GM18520 (cell line): ENCODE measurements at regions not wholly inside any gene's neighbourhood (a gene's known extent, or its start where the extent isn't known, plus 50 kb on each side); places are given as distances from the start of the nearest gene placed in this dataset.

ENCODE experiments used
- ATAC-seq: cut with Tn5 transposase; IDR thresholded peaks from one replicate; pipeline ENCODE4 v1.9.1; 2021; ENCODE audit not compliant: unreplicated experiment

GRCh38 chr15:85941186-85941855 lies 138.3 kb upstream of the AGBL1 start:
- ATAC-seq = no peak

- no peak for ATAC-seq
Measured at GRCh38 chr15:85942632-85943031, 137.0 kb upstream of the AGBL1 start.

GRCh38 chr15:85943151-85943550 lies 136.5 kb upstream of the AGBL1 start:
- ATAC-seq = no peak

GRCh38 chr15:85943791-85944190 lies 135.9 kb upstream of the AGBL1 start:
- no peak for ATAC-seq

- no peak for ATAC-seq
Measured at GRCh38 chr15:85947021-85947420, 132.7 kb upstream of the AGBL1 start.

- ATAC-seq = no peak
Measured at GRCh38 chr15:85947936-85948335, 131.7 kb upstream of the AGBL1 start.

- ATAC-seq = no peak
Measured at GRCh38 chr15:85950101-85950500, 129.6 kb upstream of the AGBL1 start.

- ATAC-seq = no peak
Measured at GRCh38 chr15:85954586-85954985, 125.1 kb upstream of the AGBL1 start.

GRCh38 chr15:85955501-85956391 lies 123.9 kb upstream of the AGBL1 start:
- peak; percentile 80 for ATAC-seq

GRCh38 chr15:85956532-85957275 lies 123.0 kb upstream of the AGBL1 start:
- ATAC-seq = no peak

- no peak for ATAC-seq
Measured at GRCh38 chr15:85959611-85960010, 120.1 kb upstream of the AGBL1 start.

GRCh38 chr15:85960381-85960780 lies 119.3 kb upstream of the AGBL1 start:
- ATAC-seq = no peak

GRCh38 chr15:85961821-85962220 lies 117.8 kb upstream of the AGBL1 start:
- no peak for ATAC-seq

GRCh38 chr15:85963262-85963760 lies 116.4 kb upstream of the AGBL1 start:
- no peak for ATAC-seq

- no peak for ATAC-seq
Measured at GRCh38 chr15:85964471-85964870, 115.2 kb upstream of the AGBL1 start.

- ATAC-seq = no peak
Measured at GRCh38 chr15:85967553-85967952, 112.1 kb upstream of the AGBL1 start.

- ATAC-seq = no peak
Measured at GRCh38 chr15:85972805-85973540, 106.7 kb upstream of the AGBL1 start.

GRCh38 chr15:85973584-85974347 lies 105.9 kb upstream of the AGBL1 start:
- no peak for ATAC-seq

- no peak for ATAC-seq
Measured at GRCh38 chr15:85974348-85974705, 105.3 kb upstream of the AGBL1 start.

- no peak for ATAC-seq
Measured at GRCh38 chr15:85974742-85975141, 104.9 kb upstream of the AGBL1 start.
